ENCODE measurements at regions not wholly inside any gene's neighbourhood (a gene's known extent, or its start where the extent isn't known, plus 50 kb on each side); places are given as distances from the start of the nearest gene placed in this dataset.
"Not testable (repeated sequence)": the region's sequence is repeated elsewhere in the genome, so short reads cannot be mapped to it uniquely, and the experiment has no call there.

- no peak for DNase-seq (ENCODE audit: low read depth)
Observed at GRCh38 chr2:76257802-76258201, 547.1 kb upstream of the GCFC2 start.

GRCh38 chr2:76256458-76257088 is 545.9 kb upstream of the GCFC2 start:
- no peak for DNase-seq (ENCODE audit: low read depth)

GRCh38 chr2:76252704-76253103 is 542.0 kb upstream of the GCFC2 start:
- no peak for DNase-seq (ENCODE audit: low read depth)

- DNase-seq (ENCODE audit: low read depth): no peak
Observed at GRCh38 chr2:76251342-76251741, 540.6 kb upstream of the GCFC2 start.

GRCh38 chr2:76247006-76247405 is 536.3 kb upstream of the GCFC2 start:
- DNase-seq (ENCODE audit: low read depth): no peak

GRCh38 chr2:76211991-76212985 is 501.6 kb upstream of the GCFC2 start:
- no peak for DNase-seq (ENCODE audit: low read depth)

- DNase-seq (ENCODE audit: low read depth): no peak
Observed at GRCh38 chr2:76210551-76210950, 499.8 kb upstream of the GCFC2 start.

- no peak for DNase-seq (ENCODE audit: low read depth)
Observed at GRCh38 chr2:76204048-76204447, 493.3 kb upstream of the GCFC2 start.

- DNase-seq (ENCODE audit: low read depth): no peak
Observed at GRCh38 chr2:76202866-76203265, 492.2 kb upstream of the GCFC2 start.

GRCh38 chr2:76197842-76198448 is 487.2 kb upstream of the GCFC2 start:
- peak; percentile 33 for DNase-seq (ENCODE audit: low read depth)

GRCh38 chr2:76197428-76197827 is 486.7 kb upstream of the GCFC2 start:
- DNase-seq (ENCODE audit: low read depth): no peak

- no peak for DNase-seq (ENCODE audit: low read depth)
Observed at GRCh38 chr2:76194031-76194775, 483.5 kb upstream of the GCFC2 start.

GRCh38 chr2:76193089-76193488 is 482.4 kb upstream of the GCFC2 start:
- DNase-seq (ENCODE audit: low read depth): no peak

- DNase-seq (ENCODE audit: low read depth): no peak
Observed at GRCh38 chr2:76188334-76189008, 477.8 kb upstream of the GCFC2 start.

GRCh38 chr2:76187415-76187814 is 476.7 kb upstream of the GCFC2 start:
- DNase-seq (ENCODE audit: low read depth): no peak

- no peak for DNase-seq (ENCODE audit: low read depth)
Observed at GRCh38 chr2:76180676-76181075, 470.0 kb upstream of the GCFC2 start.

- no peak for DNase-seq (ENCODE audit: low read depth)
Observed at GRCh38 chr2:76178610-76179009, 467.9 kb upstream of the GCFC2 start.

- DNase-seq (ENCODE audit: low read depth): no peak
Observed at GRCh38 chr2:76175295-76175694, 464.6 kb upstream of the GCFC2 start.

- DNase-seq (ENCODE audit: low read depth): no peak
Observed at GRCh38 chr2:76174505-76174904, 463.8 kb upstream of the GCFC2 start.

GRCh38 chr2:76173206-76173605 is 462.5 kb upstream of the GCFC2 start:
- not testable (repeated sequence) for DNase-seq (ENCODE audit: low read depth)

GRCh38 chr2:76172154-76172595 is 461.5 kb upstream of the GCFC2 start:
- not testable (repeated sequence) for DNase-seq (ENCODE audit: low read depth)

All from M059J (cell line).